ENCODE measurements at regions not wholly inside any gene's neighbourhood (a gene's known extent, or its start where the extent isn't known, plus 50 kb on each side); places are given as distances from the start of the nearest gene placed in this dataset.

GRCh38 chr2:129444751-129445150 lies 534.7 kb upstream of the RAB6C start:
- intact Hi-C loops (cut with DNase I): no loop called here
- H3K27ac ChIP-seq: no peak overlapping the region
- H3K4me3 ChIP-seq: no peak overlapping the region
- H3K36me3 ChIP-seq: no peaks in the 10 kb centered on the region
- H3K9me3 ChIP-seq: no peaks in the 10 kb centered on the region
- H3K4me1 ChIP-seq: no peaks in the 10 kb centered on the region
- DNase-seq: no peak
- ATAC-seq: no peak
- TF ChIP-seq CTCF (IDR thresholded peaks at IDR 0.05): no peak
- no peaks in the 10 kb centered on the region for H3K27me3 ChIP-seq

- no peak for DNase-seq
- Histone ChIP-seq H3K36me3 (no peaks in the 10 kb centered on the region), H3K4me3 (no peak overlapping the region), H3K27me3 (no peaks in the 10 kb centered on the region), H3K9me3 (no peaks in the 10 kb centered on the region), H3K4me1 (no peaks in the 10 kb centered on the region), H3K27ac (no peak overlapping the region)
- TF ChIP-seq CTCF (IDR thresholded peaks at IDR 0.05): no peak
- ATAC-seq: no peak
- intact Hi-C loops (cut with DNase I): no loop called here
These were observed 522.8 kb upstream of the RAB6C start for GRCh38 chr2:129456691-129457090.

- intact Hi-C loops (cut with DNase I): no loop called here
These were observed 522.1 kb upstream of the RAB6C start for GRCh38 chr2:129457277-129457818.

DNA sequence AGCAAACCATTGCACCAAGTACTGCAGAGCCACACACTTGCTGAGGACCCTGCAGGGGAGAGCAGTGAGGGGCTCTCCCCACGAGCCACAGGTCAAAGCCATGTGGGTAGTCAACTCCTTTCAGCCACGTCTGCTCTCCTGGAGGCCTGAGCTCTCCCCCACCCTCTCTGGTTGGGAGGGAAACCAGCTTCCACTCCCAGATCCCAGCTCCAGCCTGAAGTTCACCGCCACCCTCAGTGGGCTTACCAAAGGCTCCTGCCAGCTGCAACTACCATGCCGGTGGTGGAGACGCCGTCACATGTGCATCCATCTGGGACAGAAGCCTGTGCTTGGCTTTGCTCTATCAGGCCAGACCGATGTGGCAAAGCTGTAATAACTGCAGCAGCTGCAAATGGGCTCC lies 521.5 kb upstream of the RAB6C start:
- Histone ChIP-seq H3K27me3 (no peaks in the 10 kb centered on the region), H3K9me3 (no peaks in the 10 kb centered on the region), H3K4me1 (no peaks in the 10 kb centered on the region), H3K36me3 (no peaks in the 10 kb centered on the region), H3K4me3 (no peak overlapping the region), H3K27ac (no peak overlapping the region)
- intact Hi-C loops (cut with DNase I): no loop called here
- DNase-seq (no peak), ATAC-seq (no peak)
- no peak for TF ChIP-seq CTCF (IDR thresholded peaks at IDR 0.05)

More at GRCh38 chr2:129457277-129457818, 522.1 kb upstream of the RAB6C start:
- H3K36me3 ChIP-seq: no peaks in the 10 kb centered on the region
- no peaks in the 10 kb centered on the region for H3K4me1 ChIP-seq
- ATAC-seq (no peak), DNase-seq (no peak)
- H3K9me3 ChIP-seq: no peaks in the 10 kb centered on the region
- H3K27me3 ChIP-seq: no peaks in the 10 kb centered on the region
- no peak overlapping the region for H3K27ac ChIP-seq
- no peak overlapping the region for H3K4me3 ChIP-seq
- no peak for TF ChIP-seq CTCF (IDR thresholded peaks at IDR 0.05)

DNA sequence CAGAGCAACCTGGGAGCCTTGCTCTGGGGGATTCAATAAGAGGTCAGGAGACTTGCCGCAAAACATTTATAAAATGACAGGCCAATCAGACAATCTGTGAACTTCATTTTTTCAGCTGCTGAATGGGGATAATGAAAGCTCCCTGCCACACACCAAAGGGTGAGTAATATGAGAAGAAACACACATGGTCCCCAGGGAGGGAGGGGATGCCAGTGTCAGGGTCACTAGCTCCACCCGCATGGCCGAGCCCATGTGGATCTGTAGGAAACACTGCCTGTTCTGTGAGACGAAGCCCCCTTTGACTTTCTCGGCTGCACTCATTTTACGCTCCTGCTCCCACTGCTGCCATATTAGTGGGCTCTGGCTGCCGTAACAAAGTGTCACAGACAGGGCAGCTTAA lies 521.0 kb upstream of the RAB6C start:
- Histone ChIP-seq H3K27me3 (no peaks in the 10 kb centered on the region), H3K36me3 (no peaks in the 10 kb centered on the region), H3K9me3 (no peaks in the 10 kb centered on the region), H3K4me1 (no peaks in the 10 kb centered on the region), H3K4me3 (no peak overlapping the region), H3K27ac (no peak overlapping the region)
- ATAC-seq: no peak
- intact Hi-C loops (cut with DNase I): no loop called here
- DNase-seq: no peak
- TF ChIP-seq CTCF (IDR thresholded peaks at IDR 0.05): no peak
